ENCODE measurements at regions not wholly inside any gene's neighbourhood (a gene's known extent, or its start where the extent isn't known, plus 50 kb on each side); places are given as distances from the start of the nearest gene placed in this dataset.

DNA sequence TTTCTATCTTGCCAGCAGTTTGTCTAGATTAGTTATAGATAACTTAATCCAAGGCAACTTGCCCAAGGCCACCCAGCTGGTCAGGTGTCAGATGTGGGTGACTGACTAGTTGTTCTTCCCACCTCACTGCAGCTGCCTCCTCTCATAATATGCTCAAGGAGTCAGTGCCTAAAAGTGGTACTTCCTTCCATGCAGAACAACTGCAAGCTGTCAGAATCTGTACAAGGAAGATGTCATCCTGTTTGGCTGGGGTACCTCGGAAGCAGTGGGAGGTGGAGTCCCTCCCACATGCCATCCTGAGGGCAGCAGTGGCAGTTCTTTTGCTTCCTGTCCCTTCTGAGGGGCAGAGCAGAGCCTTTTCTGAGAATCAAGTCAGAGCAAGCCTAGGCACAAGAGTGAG, 193.2 kb upstream of the RFC3 start:
- TF ChIP-seq CTCF (IDR thresholded peaks at IDR 0.05; ENCODE audit: low read depth, low read length, missing control alignments) = no peak
- no peak for DNase-seq (ENCODE audit: low read depth)
- in situ Hi-C loops (cut with HindIII; ENCODE audit: low sequenced_read_pairs) = no loop called here
- H3K4me3 ChIP-seq (ENCODE audit: low read depth, low read length) = no peak overlapping the region

DNA sequence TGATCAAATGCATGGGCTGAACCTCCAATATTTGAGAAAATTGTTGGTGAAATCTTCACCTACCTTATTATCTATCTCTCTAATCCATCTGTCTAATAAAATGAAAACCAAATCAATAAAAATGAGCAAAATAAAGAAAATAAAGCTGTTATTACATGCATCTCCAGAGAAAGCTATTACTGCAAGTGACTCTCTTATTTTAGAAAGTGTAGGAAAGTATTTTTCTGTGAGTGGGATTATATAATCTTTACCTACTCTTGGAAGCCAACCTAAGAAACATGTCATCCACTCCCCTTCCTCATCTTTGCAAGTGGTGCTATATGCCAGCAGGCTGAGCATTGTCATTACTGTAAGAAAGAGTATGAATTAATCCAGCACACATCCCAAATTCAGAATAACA, 191.5 kb upstream of the RFC3 start:
- H3K4me3 ChIP-seq (ENCODE audit: low read depth, low read length) = no peak overlapping the region
- in situ Hi-C loops (cut with HindIII; ENCODE audit: low sequenced_read_pairs) = no loop called here
- TF ChIP-seq CTCF (IDR thresholded peaks at IDR 0.05; ENCODE audit: low read depth, low read length, missing control alignments) = no peak
- DNase-seq (ENCODE audit: low read depth) = no peak

- in situ Hi-C loops (cut with HindIII; ENCODE audit: low sequenced_read_pairs) = no loop called here
- no peak for DNase-seq (ENCODE audit: low read depth)
- no peak for TF ChIP-seq CTCF (IDR thresholded peaks at IDR 0.05; ENCODE audit: low read depth, low read length, missing control alignments)
- H3K4me3 ChIP-seq (ENCODE audit: low read depth, low read length) = no peak overlapping the region
Observed at GRCh38 chr13:33628662-33629061, 189.3 kb upstream of the RFC3 start.

- in situ Hi-C loops (cut with HindIII; ENCODE audit: low sequenced_read_pairs) = no loop called here
- no peak for TF ChIP-seq CTCF (IDR thresholded peaks at IDR 0.05; ENCODE audit: low read depth, low read length, missing control alignments)
- no peak for DNase-seq (ENCODE audit: low read depth)
- H3K4me3 ChIP-seq (ENCODE audit: low read depth, low read length) = no peak overlapping the region
Observed at GRCh38 chr13:33629605-33630360, 188.2 kb upstream of the RFC3 start.

GRCh38 chr13:33633701-33634545, 184.0 kb upstream of the RFC3 start:
- no peak for DNase-seq (ENCODE audit: low read depth)
- no peak for TF ChIP-seq CTCF (IDR thresholded peaks at IDR 0.05; ENCODE audit: low read depth, low read length, missing control alignments)
- H3K4me3 ChIP-seq (ENCODE audit: low read depth, low read length) = no peak overlapping the region
- in situ Hi-C loops (cut with HindIII; ENCODE audit: low sequenced_read_pairs) = no loop called here

DNA sequence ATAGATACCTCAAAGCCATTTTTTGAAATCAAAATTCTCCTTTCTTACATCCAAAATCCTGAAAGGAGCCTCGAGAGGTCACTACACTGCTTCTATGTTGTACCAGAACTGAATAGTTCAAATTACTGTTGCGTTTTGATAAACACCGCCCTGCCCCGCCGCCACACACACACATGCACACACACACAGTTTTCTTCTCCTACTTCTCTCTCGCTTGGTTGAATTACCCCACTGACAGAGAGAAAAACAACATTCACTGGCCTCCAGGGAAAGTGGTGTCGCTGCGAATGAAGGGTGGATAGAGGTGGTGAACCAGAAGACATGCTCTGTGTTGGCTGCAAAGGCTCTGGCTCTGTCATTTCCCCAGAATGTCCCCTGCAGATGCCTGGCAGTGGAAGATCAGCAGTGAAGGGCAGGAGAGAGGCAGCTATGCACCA, 183.4 kb upstream of the RFC3 start:
- H3K4me3 ChIP-seq (ENCODE audit: low read depth, low read length) = no peak overlapping the region
- no peak for TF ChIP-seq CTCF (IDR thresholded peaks at IDR 0.05; ENCODE audit: low read depth, low read length, missing control alignments)
- DNase-seq (ENCODE audit: low read depth) = no peak
- in situ Hi-C loops (cut with HindIII; ENCODE audit: low sequenced_read_pairs) = no loop called here

Measured in astrocyte of the cerebellum (primary cell).